GM12878 (cell line): ENCODE measurements at regions not wholly inside any gene's neighbourhood (a gene's known extent, or its start where the extent isn't known, plus 50 kb on each side); places are given as distances from the start of the nearest gene placed in this dataset.

Experiments
- ATAC-seq: fragments of 200-7000 bp; cut with Tn5 transposase; 3 replicates; pipeline ENCODE4 v1.9.1; 2020; ENCODE audit warnings: mild to moderate bottlenecking, moderate library complexity
- BruUV-seq: library from RNA; stranded (reverse); fragments of 400-500 nt; replicated peaks from 2 replicates; lab custom pipeline; 2021; lab: Mats Ljungman, UMichigan
- CTCF ChIA-PET: fragments of 300-600 bp; sonication (Branson Sonifier 250); formaldehyde crosslinking; extraction: SDS; loops from one replicate; lab custom pipeline; 2021; ENCODE audit warnings: inconsistent platforms; lab: Yijun Ruan, JAX
- POLR2A ChIA-PET: fragments of 350-600 bp; formaldehyde crosslinking; extraction: SDS; loops from one replicate; lab custom pipeline; 2021; ENCODE audit warnings: inconsistent platforms; lab: Charles Lee
- RAD21 ChIA-PET: fragments of 300-600 bp; sonication (Branson Sonifier 250); formaldehyde crosslinking; loops from one replicate; lab custom pipeline; 2023; ENCODE audit warnings: antibody characterized with exemption; ENCODE audit not compliant: unreplicated experiment; lab: Charles Lee
- SMC1A ChIA-PET: fragments of 300-600 bp; sonication (Branson Sonifier 250); formaldehyde crosslinking; loops from one replicate; lab custom pipeline; 2023; ENCODE audit not compliant: unreplicated experiment, uncharacterized antibody; lab: Charles Lee
- DNase-seq: peaks from one replicate; pipeline ENCODE4 v3.0.0-alpha.2; 2011; ENCODE audit warnings: low read depth, low spot score
- FAIRE-seq: peaks from 3 replicates; lab custom pipeline; 2011; peaks lifted over from hg19 to GRCh38; lab: Jason Lieb, UNC
- H2AFZ ChIP-seq: 2 replicates; pipeline ENCODE4 v1.6.0; 2011; ENCODE audit warnings: low read depth, low read length, control low read depth; ENCODE audit not compliant: control insufficient read depth
- H3K27ac ChIP-seq: 2 replicates; pipeline ENCODE4 v1.5.1; 2011; ENCODE audit warnings: control low read depth; ENCODE audit not compliant: control insufficient read depth, insufficient read depth
- H3K27me3 ChIP-seq, 2 experiments: replicated peaks in 1 of 2; 2 replicates each; pipeline versions ENCODE4 v1.6.0 to v1.6.1; 2011; ENCODE audit warnings: low read length in 1 of 2; ENCODE audit not compliant: control insufficient read depth in 2 of 2, insufficient read depth in 2 of 2
- H3K36me3 ChIP-seq, 2 experiments: 2 replicates each; pipeline ENCODE4 v1.5.1; 2011; ENCODE audit warnings: low read length in 1 of 2; ENCODE audit not compliant: control insufficient read depth in 2 of 2, insufficient read depth in 2 of 2
- H3K4me1 ChIP-seq: 2 replicates; pipeline ENCODE4 v1.6.1; 2011; ENCODE audit warnings: mild to moderate bottlenecking, low read length, moderate library complexity, mixed read lengths; ENCODE audit not compliant: control insufficient read depth, insufficient read depth
- H3K4me2 ChIP-seq: 2 replicates; pipeline ENCODE4 v1.6.0; 2011; ENCODE audit warnings: control low read depth; ENCODE audit not compliant: control insufficient read depth, insufficient read depth
- H3K4me3 ChIP-seq: fragments of 200-600 bp; sonication (generic); 2 replicates; pipeline ENCODE4 v1.5.1; 2016
- H3K79me2 ChIP-seq: 2 replicates; pipeline ENCODE4 v1.6.0; 2011; ENCODE audit warnings: low read length; ENCODE audit not compliant: control insufficient read depth, insufficient read depth
- H3K9ac ChIP-seq: 2 replicates; pipeline ENCODE4 v1.8.0; 2011; ENCODE audit warnings: low read length, control low read depth, mixed read lengths; ENCODE audit not compliant: control insufficient read depth, insufficient read depth
- H3K9me3 ChIP-seq: replicated peaks from 3 replicates; pipeline ENCODE4 v1.5.1; 2011; ENCODE audit warnings: mild to moderate bottlenecking, low read length; ENCODE audit not compliant: control insufficient read depth, insufficient read depth
- H4K20me1 ChIP-seq: 2 replicates; pipeline ENCODE4 v1.6.0; 2011; ENCODE audit not compliant: control insufficient read depth, insufficient read depth
- EED ChIP-seq: sonication (generic); IDR thresholded peaks from 2 replicates; pipeline ENCODE4 v1.6.1; 2016; ENCODE audit warnings: antibody characterized with exemption, low read depth
- HCFC1 ChIP-seq: fragments of 150-350 bp; IDR thresholded peaks from 2 replicates; pipeline ENCODE4 v1.6.1; 2014; ENCODE audit warnings: low read length
- HDAC6 ChIP-seq: fragments of 200-600 bp; sonication (generic); IDR thresholded peaks from one replicate; pipeline ENCODE4 v1.8.0; 2017; ENCODE audit warnings: antibody characterized with exemption; ENCODE audit not compliant: unreplicated experiment
- IRF4 ChIP-seq: IDR thresholded peaks from 2 replicates; pipeline ENCODE4 v1.6.1; 2011; ENCODE audit warnings: low read depth, low read length
- POU2F2 ChIP-seq: IDR thresholded peaks from 3 replicates; pipeline ENCODE4 v1.6.1; 2011; ENCODE audit warnings: low read depth, mild to moderate bottlenecking, low read length, borderline replicate concordance
- RELA ChIP-seq: fragments of 450-650 bp; IDR thresholded peaks from 2 replicates; pipeline ENCODE4 v1.8.0; 2014; ENCODE audit warnings: borderline replicate concordance; ENCODE audit not compliant: partially characterized antibody
- RFX5 ChIP-seq: IDR thresholded peaks from 2 replicates; pipeline ENCODE4 v1.6.1; 2011; ENCODE audit warnings: low read depth, low read length, improper control_type of control experiment
- SIN3A ChIP-seq: IDR thresholded peaks from 2 replicates; pipeline ENCODE4 v1.6.1; 2012; ENCODE audit warnings: low read depth, low read length, improper control_type of control experiment
- SMAD5 ChIP-seq: IDR thresholded peaks from 2 replicates; pipeline ENCODE4 v1.6.1; 2016; ENCODE audit warnings: antibody characterized with exemption, low read depth
- SPI1 ChIP-seq: IDR thresholded peaks from 2 replicates; pipeline ENCODE4 v1.6.1; 2011; ENCODE audit warnings: low read depth, mild to moderate bottlenecking, low read length, moderate library complexity, borderline replicate concordance; ENCODE audit not compliant: insufficient read depth
- TCF3 ChIP-seq: IDR thresholded peaks from 2 replicates; pipeline ENCODE4 v1.6.1; 2012; ENCODE audit warnings: low read depth, mild to moderate bottlenecking, low read length, borderline replicate concordance; ENCODE audit not compliant: insufficient read depth
- YY1 ChIP-seq: IDR thresholded peaks from 2 replicates; pipeline ENCODE4 v1.6.1; 2011; ENCODE audit warnings: low read depth, mild to moderate bottlenecking, low read length
- WGBS: methylation state at CpG from one replicate; pipeline ENCODE4 v1.1.6; 2016; ENCODE audit warnings: low lambda C conversion rate; ENCODE audit not compliant: insufficient replicate concordance, insufficient coverage; ENCODE audit errors: missing lambda C conversion rate; 5-methylcytosine and 5-hydroxymethylcytosine counted together
- in situ Hi-C: fragments of 300-500 bp; cut with MboI; formaldehyde crosslinking; loops from 9 replicates; pipeline ENCODE4 v1.14.3; 2018; ENCODE audit warnings: mixed read lengths
- intact Hi-C: fragments of 100-400 bp; cut with micrococcal nuclease; formaldehyde crosslinking; loops from one replicate; pipeline ENCODE4 v1.14.2; 2022; ENCODE audit not compliant: unreplicated experiment
- TF ChIP-seq, protein P1 (sequence below): IDR thresholded peaks from 2 replicates; pipeline ENCODE4 v1.6.1; 2012; ENCODE audit warnings: mild to moderate bottlenecking, low read depth, low read length

DNA sequence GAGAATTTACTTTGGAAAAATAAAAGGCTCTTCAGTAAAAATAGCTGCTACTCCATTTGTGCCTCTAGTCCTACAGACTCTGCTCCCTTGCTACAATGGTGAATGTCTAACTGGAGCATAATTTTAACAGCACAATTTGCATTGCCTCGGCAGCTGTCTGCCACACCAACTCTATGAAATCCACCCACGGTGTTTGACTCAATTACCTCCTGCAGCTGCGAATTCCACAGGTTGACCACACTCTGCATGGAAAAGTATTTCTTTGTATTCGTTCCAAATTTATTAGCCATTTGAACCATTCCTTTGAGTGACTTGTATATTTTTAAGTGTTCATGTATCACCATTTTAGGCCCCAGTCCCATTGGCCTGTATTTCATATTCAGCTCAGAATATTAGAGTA is 182.1 kb upstream of the CCDC68 start:
- Histone ChIP-seq H3K9me3 (no peaks in the 10 kb centered on the region; the same call in 2 of the 3 replicates), H4K20me1 (no peaks in the 10 kb centered on the region), H2AFZ (no peak overlapping the region), H3K4me2 (no peak overlapping the region), H3K36me3 (no peaks in the 10 kb centered on the region), H3K4me1 (no peaks in the 10 kb centered on the region), H3K27ac (no peak overlapping the region), H3K27me3 (0 out of 4 replicates have a peak, but pooled peaks cover 0 to 3% of the 10 kb centered on the region in 2 experiments), H3K4me3 (no peak overlapping the region), H3K79me2 (no peaks in the 10 kb centered on the region), H3K9ac (no peak overlapping the region)
- WGBS = 6% methylated on average over 4 of the region's 4 CpGs
- ATAC-seq (no peak), FAIRE-seq (no peak), DNase-seq (no peak)
- TF ChIP-seq POU2F2 (no peak), TCF3 (no peak), IRF4 (no peak), HDAC6 (no peak), HCFC1 (no peak), YY1 (no peak), SPI1 (no peak), SMAD5 (no peak), RELA (no peak), SIN3A (no peak), EED (no peak), RFX5 (no peak)
- TF ChIP-seq, protein P1, sequence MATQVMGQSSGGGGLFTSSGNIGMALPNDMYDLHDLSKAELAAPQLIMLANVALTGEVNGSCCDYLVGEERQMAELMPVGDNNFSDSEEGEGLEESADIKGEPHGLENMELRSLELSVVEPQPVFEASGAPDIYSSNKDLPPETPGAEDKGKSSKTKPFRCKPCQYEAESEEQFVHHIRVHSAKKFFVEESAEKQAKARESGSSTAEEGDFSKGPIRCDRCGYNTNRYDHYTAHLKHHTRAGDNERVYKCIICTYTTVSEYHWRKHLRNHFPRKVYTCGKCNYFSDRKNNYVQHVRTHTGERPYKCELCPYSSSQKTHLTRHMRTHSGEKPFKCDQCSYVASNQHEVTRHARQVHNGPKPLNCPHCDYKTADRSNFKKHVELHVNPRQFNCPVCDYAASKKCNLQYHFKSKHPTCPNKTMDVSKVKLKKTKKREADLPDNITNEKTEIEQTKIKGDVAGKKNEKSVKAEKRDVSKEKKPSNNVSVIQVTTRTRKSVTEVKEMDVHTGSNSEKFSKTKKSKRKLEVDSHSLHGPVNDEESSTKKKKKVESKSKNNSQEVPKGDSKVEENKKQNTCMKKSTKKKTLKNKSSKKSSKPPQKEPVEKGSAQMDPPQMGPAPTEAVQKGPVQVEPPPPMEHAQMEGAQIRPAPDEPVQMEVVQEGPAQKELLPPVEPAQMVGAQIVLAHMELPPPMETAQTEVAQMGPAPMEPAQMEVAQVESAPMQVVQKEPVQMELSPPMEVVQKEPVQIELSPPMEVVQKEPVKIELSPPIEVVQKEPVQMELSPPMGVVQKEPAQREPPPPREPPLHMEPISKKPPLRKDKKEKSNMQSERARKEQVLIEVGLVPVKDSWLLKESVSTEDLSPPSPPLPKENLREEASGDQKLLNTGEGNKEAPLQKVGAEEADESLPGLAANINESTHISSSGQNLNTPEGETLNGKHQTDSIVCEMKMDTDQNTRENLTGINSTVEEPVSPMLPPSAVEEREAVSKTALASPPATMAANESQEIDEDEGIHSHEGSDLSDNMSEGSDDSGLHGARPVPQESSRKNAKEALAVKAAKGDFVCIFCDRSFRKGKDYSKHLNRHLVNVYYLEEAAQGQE = no peak
- BruUV-seq = no TSS peak
- CTCF ChIA-PET = no interaction called here
- intact Hi-C loops = no loop called here
- in situ Hi-C loops = no loop called here
- SMC1A ChIA-PET = no interaction called here
- RAD21 ChIA-PET = no interaction called here
- POLR2A ChIA-PET = no interaction called here
